H9 (cell line): ENCODE measurements at regions not wholly inside any gene's neighbourhood (a gene's known extent, or its start where the extent isn't known, plus 50 kb on each side); places are given as distances from the start of the nearest gene placed in this dataset.

Experiments
- DNase-seq: peaks from one replicate; pipeline ENCODE4 v3.0.0-alpha.2; 2017
- H2AFZ ChIP-seq: one replicate; pipeline ENCODE4 v1.6.1; 2013; ENCODE audit warnings: mild to moderate bottlenecking, low read length, control low read depth, moderate library complexity
- H2AK5ac ChIP-seq: 2 replicates; pipeline ENCODE4 v1.6.1; 2013; ENCODE audit warnings: low read length, control low read depth, mixed read lengths; ENCODE audit not compliant: insufficient read length
- H2BK120ac ChIP-seq: one replicate; pipeline ENCODE4 v1.6.1; 2013; ENCODE audit warnings: low read depth, mild to moderate bottlenecking, low read length, control low read depth, inconsistent platforms; ENCODE audit not compliant: poor library complexity, severe bottlenecking
- H2BK12ac ChIP-seq: 2 replicates; pipeline ENCODE4 v1.6.1; 2013; ENCODE audit warnings: low read length, control low read depth, mixed read lengths, low read depth; ENCODE audit not compliant: insufficient read length
- H2BK15ac ChIP-seq: 2 replicates; pipeline ENCODE4 v1.6.1; 2013; ENCODE audit warnings: low read depth, low read length, control low read depth
- H2BK20ac ChIP-seq: one replicate; pipeline ENCODE4 v1.6.1; 2013; ENCODE audit warnings: low read depth, mild to moderate bottlenecking, low read length, control low read depth, inconsistent platforms; ENCODE audit not compliant: poor library complexity, severe bottlenecking
- H2BK5ac ChIP-seq: 2 replicates; pipeline ENCODE4 v1.6.1; 2013; ENCODE audit warnings: low read length, control low read depth, mixed read lengths; ENCODE audit not compliant: insufficient read length
- H3K14ac ChIP-seq: 2 replicates; pipeline ENCODE4 v1.6.1; 2013; ENCODE audit warnings: low read length, control low read depth; ENCODE audit not compliant: insufficient read depth
- H3K18ac ChIP-seq: 2 replicates; pipeline ENCODE4 v1.6.1; 2013; ENCODE audit warnings: low read depth, mild to moderate bottlenecking, mixed read lengths, low read length, control low read depth; ENCODE audit not compliant: insufficient read length
- H3K23ac ChIP-seq: 2 replicates; pipeline ENCODE4 v1.6.1; 2013; ENCODE audit warnings: low read length, control low read depth, mixed read lengths, low read depth; ENCODE audit not compliant: insufficient read length
- H3K23me2 ChIP-seq: 2 replicates; pipeline ENCODE4 v1.6.1; 2013; ENCODE audit warnings: low read depth, mild to moderate bottlenecking, mixed read lengths, low read length, control low read depth; ENCODE audit not compliant: insufficient read length, poor library complexity, severe bottlenecking
- H3K27ac ChIP-seq: 2 replicates; pipeline ENCODE4 v1.5.1; 2013; ENCODE audit warnings: low read length, control low read depth, mixed read lengths, low read depth; ENCODE audit not compliant: insufficient read length
- H3K27me3 ChIP-seq: 2 replicates; pipeline ENCODE4 v1.6.1; 2013; ENCODE audit warnings: low read length, control low read depth, inconsistent platforms; ENCODE audit not compliant: insufficient read depth
- H3K4ac ChIP-seq: 2 replicates; pipeline ENCODE4 v1.6.1; 2013; ENCODE audit warnings: low read depth, mild to moderate bottlenecking, control low read depth, inconsistent platforms, low read length, moderate library complexity
- H3K4me1 ChIP-seq: 2 replicates; pipeline ENCODE4 v1.6.1; 2013; ENCODE audit warnings: low read length, control low read depth, inconsistent platforms; ENCODE audit not compliant: insufficient read depth
- H3K4me2 ChIP-seq: 2 replicates; pipeline ENCODE4 v1.6.1; 2013; ENCODE audit warnings: low read length, control low read depth, mixed read lengths; ENCODE audit not compliant: insufficient read length, insufficient read depth
- H3K56ac ChIP-seq: 2 replicates; pipeline ENCODE4 v1.6.1; 2013; ENCODE audit warnings: low read depth, mild to moderate bottlenecking, mixed read lengths, low read length, control low read depth; ENCODE audit not compliant: insufficient read length
- H3K79me1 ChIP-seq: 2 replicates; pipeline ENCODE4 v1.6.1; 2013; ENCODE audit warnings: low read depth, mild to moderate bottlenecking, moderate library complexity, low read length, control low read depth, inconsistent platforms; ENCODE audit not compliant: insufficient read depth, poor library complexity, severe bottlenecking
- H3K79me2 ChIP-seq: 2 replicates; pipeline ENCODE4 v1.6.1; 2013; ENCODE audit warnings: low read length, control low read depth, inconsistent platforms; ENCODE audit not compliant: insufficient read depth
- H3K9ac ChIP-seq: 2 replicates; pipeline ENCODE4 v1.6.1; 2013; ENCODE audit warnings: low read length, control low read depth, mixed read lengths; ENCODE audit not compliant: insufficient read length; ENCODE audit errors: extremely low read depth
- H3K9me3 ChIP-seq: one replicate; pipeline ENCODE4 v1.6.1; 2013; ENCODE audit warnings: low read depth, low read length, inconsistent platforms; ENCODE audit not compliant: control insufficient read depth
- H3T11ph ChIP-seq: one replicate; pipeline ENCODE4 v1.6.1; 2013; ENCODE audit warnings: mild to moderate bottlenecking, low read length, control low read depth, inconsistent platforms
- H4K20me1 ChIP-seq: one replicate; pipeline ENCODE4 v1.6.1; 2013; ENCODE audit not compliant: control insufficient read depth, insufficient read length, insufficient read depth
- H4K5ac ChIP-seq: 2 replicates; pipeline ENCODE4 v1.6.1; 2013; ENCODE audit warnings: low read depth, mild to moderate bottlenecking, mixed read lengths, low read length, control low read depth; ENCODE audit not compliant: insufficient read length
- H4K8ac ChIP-seq: replicated peaks from 2 replicates; pipeline ENCODE4 v1.6.1; 2013; ENCODE audit warnings: low read length, control low read depth, mixed read lengths, low read depth; ENCODE audit not compliant: insufficient read length
- H4K91ac ChIP-seq: 2 replicates; pipeline ENCODE4 v1.6.1; 2013; ENCODE audit warnings: low read depth, mild to moderate bottlenecking, moderate library complexity, mixed read lengths, low read length, control low read depth; ENCODE audit not compliant: insufficient read length
- H3K27ac Mint-ChIP-seq, 3 experiments: 2 replicates in 2 of 3; 3 replicates in 1 of 3; pipeline ENCODE4 v1.8.0; 2020 to 2021; ENCODE audit warnings: mixed read lengths in 3 of 3, mild to moderate bottlenecking in 1 of 3, moderate library complexity in 1 of 3
- H3K27me3 Mint-ChIP-seq: 2 replicates; pipeline ENCODE4 v1.8.0; 2021; ENCODE audit warnings: low read depth, mild to moderate bottlenecking, moderate library complexity, mixed read lengths
- H3K36me3 Mint-ChIP-seq, 3 experiments: 2 replicates in 2 of 3; 3 replicates in 1 of 3; pipeline ENCODE4 v1.8.0; 2020 to 2021; ENCODE audit warnings: low read depth in 3 of 3, mixed read lengths in 3 of 3; ENCODE audit not compliant: insufficient read depth in 1 of 3
- H3K4me1 Mint-ChIP-seq, 2 experiments: 2 replicates each; pipeline ENCODE4 v1.8.0; 2020; ENCODE audit warnings: mixed read lengths in 2 of 2
- H3K4me3 Mint-ChIP-seq, 2 experiments: 2 replicates in 1 of 2; 3 replicates in 1 of 2; pipeline ENCODE4 v1.8.0; 2020 to 2021; ENCODE audit warnings: mild to moderate bottlenecking in 2 of 2, mixed read lengths in 2 of 2, moderate library complexity in 1 of 2
- H3K9me3 Mint-ChIP-seq, 2 experiments: 2 replicates in 1 of 2; 3 replicates in 1 of 2; pipeline ENCODE4 v1.8.0; 2020; ENCODE audit warnings: mild to moderate bottlenecking in 2 of 2, mixed read lengths in 2 of 2, moderate library complexity in 1 of 2
- CTCF ChIP-seq: fragments of 200-600 bp; sonication (generic); conservative IDR thresholded peaks from 3 replicates; pipeline ENCODE4 v1.8.0; 2021; ENCODE audit warnings: antibody characterized with exemption, mild to moderate bottlenecking
- WGBS: extraction: QIAGEN DNeasy Blood & Tissue Kit; methylation state at CpG from one replicate; pipeline ENCODE4 v1.1.7; 2013; ENCODE audit warnings: missing lambda C conversion rate, low lambda C conversion rate, mixed read lengths; ENCODE audit not compliant: insufficient read length; ENCODE audit errors: extremely low coverage; 5-methylcytosine and 5-hydroxymethylcytosine counted together

- H3T11ph ChIP-seq, result no peak overlapping the region
- no peak overlapping the region for H3K27ac ChIP-seq
- no peak overlapping the region for H2BK5ac ChIP-seq
- Mint-ChIP-seq H3K4me1 (peaks cover 12 to 37% of the 10 kb centered on the region in 2 experiments), H3K27ac (no peak overlapping the region), H3K9me3 (peaks cover 0 to 3% of the 10 kb centered on the region in 2 experiments; a peak in 1 of 5 replicates), H3K4me3 (no peak overlapping the region), H3K36me3 (no peaks in the 10 kb centered on the region), H3K27me3 (peaks cover 96% of the 10 kb centered on the region)
- no peak overlapping the region for H3K9ac ChIP-seq
- no peaks in the 10 kb centered on the region for H3K9me3 ChIP-seq
- no peak overlapping the region for H2BK12ac ChIP-seq
- WGBS, result no CpG with 5 or more reads among the region's 13 CpGs
- H2BK15ac ChIP-seq, result no peak overlapping the region
- no peak overlapping the region for H2BK120ac ChIP-seq
- H2AFZ ChIP-seq, result no peak overlapping the region
- H3K23me2 ChIP-seq, result peaks cover 3% of the 10 kb centered on the region
- H3K79me1 ChIP-seq, result no peaks in the 10 kb centered on the region
- H3K27me3 ChIP-seq, result peaks cover 34% of the 10 kb centered on the region; the same call in 1 of the 2 replicates
- TF ChIP-seq CTCF, result no peak
- no peak overlapping the region for H4K5ac ChIP-seq
- H3K4ac ChIP-seq, result no peak overlapping the region
- no peak overlapping the region for H2AK5ac ChIP-seq
- no peak overlapping the region for H2BK20ac ChIP-seq
- no peak overlapping the region for H3K23ac ChIP-seq
- no peak overlapping the region for H4K91ac ChIP-seq
- H3K14ac ChIP-seq, result no peak overlapping the region
- no peaks in the 10 kb centered on the region for H4K20me1 ChIP-seq
- peak; percentile 46 for DNase-seq
- no peaks in the 10 kb centered on the region; the same call in 1 of the 2 replicates for H3K4me1 ChIP-seq
- no peak overlapping the region for H3K4me2 ChIP-seq
- no peaks in the 10 kb centered on the region for H3K79me2 ChIP-seq
- no peak overlapping the region for H3K56ac ChIP-seq
- H4K8ac ChIP-seq, result no peak overlapping the region
- H3K18ac ChIP-seq, result no peak overlapping the region
Measured at GRCh38 chr10:100661520-100661919, 83.9 kb upstream of the PAX2 start.
